SK-N-DZ (cell line): ENCODE measurements at regions not wholly inside any gene's neighbourhood (a gene's known extent, or its start where the extent isn't known, plus 50 kb on each side); places are given as distances from the start of the nearest gene placed in this dataset.

Experiments used
- DNase-seq: peaks from one replicate; pipeline ENCODE4 v3.0.0-alpha.2; 2015; ENCODE audit warnings: low spot score
- small RNA-seq, 2 experiments: library from RNA; depleted of rRNA; stranded (forward); fragments of <200 nt; gene quantifications; one replicate each; pipeline ENCODE3, GENCODE V24; 2014

GRCh38 chr1:115893545-115893944 lies 52.6 kb upstream of the NHLH2 start:
- no peak for DNase-seq

DNA sequence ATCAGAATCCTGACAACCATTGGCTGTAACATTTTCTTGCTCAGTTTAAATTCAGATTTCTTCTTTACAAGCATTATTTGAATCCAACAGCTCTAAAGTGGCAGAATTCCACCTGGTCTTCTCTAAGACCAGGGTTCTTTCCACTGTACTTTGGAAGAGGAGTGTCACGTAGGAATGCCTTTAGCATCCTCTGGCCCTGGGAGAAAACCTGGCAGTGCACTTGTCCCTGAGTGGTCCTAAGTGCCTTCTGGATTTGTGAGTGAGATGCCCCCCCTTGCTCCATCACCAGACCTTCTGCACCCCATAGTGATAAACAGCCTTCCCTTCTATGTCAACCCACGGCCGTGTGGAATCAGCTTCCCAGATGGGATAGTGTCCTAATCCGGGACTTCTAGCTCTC lies 57.1 kb upstream of the NHLH2 start:
- no peak for DNase-seq

GRCh38 chr1:115900856-115901255 lies 59.9 kb upstream of the NHLH2 start:
- DNase-seq: no peak

DNA sequence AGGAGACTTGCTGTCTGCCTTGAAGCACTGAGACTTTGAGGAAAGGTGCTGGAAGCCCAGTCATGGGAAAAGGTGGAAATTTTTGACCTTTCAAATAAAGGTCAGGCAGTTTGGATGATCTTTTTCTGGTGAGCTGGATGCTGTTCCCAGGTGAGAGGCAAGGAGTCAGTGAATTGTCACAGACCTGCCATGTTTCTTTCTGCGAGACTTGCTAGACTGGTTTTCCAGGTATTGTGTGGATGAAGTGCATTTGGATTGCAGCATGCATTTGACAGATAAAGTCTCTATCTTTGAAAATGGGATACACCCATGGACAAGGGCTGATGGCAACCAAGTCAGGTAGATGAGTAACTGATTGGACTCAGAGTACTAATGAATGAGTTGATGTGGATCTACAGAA lies 65.7 kb upstream of the NHLH2 start:
- no peak for DNase-seq

DNA sequence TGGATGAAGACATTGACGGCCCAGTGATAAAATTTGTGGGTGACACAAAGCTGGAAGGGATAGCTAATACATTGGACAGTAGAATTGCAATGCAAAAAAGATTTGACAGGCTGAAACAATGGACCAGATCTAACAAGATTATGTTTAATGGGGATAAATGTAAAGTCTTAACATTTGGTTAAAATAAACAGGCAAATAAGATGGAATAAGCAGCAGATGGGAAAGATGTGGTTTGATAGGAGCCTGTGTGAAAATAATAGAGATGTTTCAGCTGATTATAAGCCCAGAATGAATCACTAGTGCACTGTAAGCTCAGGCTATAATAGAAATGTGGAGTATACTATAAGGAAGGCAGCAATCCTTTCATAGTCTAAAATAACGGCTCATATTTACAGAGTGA lies 66.2 kb upstream of the NHLH2 start:
- no peak for DNase-seq

- DNase-seq: no peak
These were observed 67.6 kb upstream of the SLC22A15 start for GRCh38 chr1:115908565-115909274.

- no peak for DNase-seq
These were observed 66.1 kb upstream of the SLC22A15 start for GRCh38 chr1:115910231-115910630.

- DNase-seq: no peak
These were observed 65.0 kb upstream of the SLC22A15 start for GRCh38 chr1:115911294-115911693.

GRCh38 chr1:115912116-115912515 lies 64.2 kb upstream of the SLC22A15 start:
- no peak for DNase-seq

DNA sequence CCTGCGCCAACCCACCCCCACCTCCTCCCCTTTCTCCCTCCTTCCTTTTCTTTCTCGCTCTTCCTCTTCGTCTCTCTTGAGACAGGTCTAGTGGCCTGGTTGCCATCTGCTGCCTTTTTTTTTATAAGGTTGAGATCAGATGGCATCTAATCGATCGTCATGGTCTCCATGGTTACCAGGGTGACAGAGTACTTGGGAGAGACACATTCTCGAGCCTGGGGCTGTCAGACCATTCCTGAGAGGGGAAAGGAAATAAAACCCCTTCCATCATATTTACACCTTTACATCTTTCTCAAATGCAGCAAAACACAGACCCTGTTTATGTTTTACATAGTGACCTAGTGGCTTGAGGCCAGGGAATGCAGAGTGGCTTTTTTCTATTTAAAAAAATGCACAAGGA lies 53.5 kb upstream of the SLC22A15 start:
- peak; percentile 11 for DNase-seq

- no peak for DNase-seq
These were observed 51.5 kb upstream of the SLC22A15 start for GRCh38 chr1:115924770-115925169.

DNA sequence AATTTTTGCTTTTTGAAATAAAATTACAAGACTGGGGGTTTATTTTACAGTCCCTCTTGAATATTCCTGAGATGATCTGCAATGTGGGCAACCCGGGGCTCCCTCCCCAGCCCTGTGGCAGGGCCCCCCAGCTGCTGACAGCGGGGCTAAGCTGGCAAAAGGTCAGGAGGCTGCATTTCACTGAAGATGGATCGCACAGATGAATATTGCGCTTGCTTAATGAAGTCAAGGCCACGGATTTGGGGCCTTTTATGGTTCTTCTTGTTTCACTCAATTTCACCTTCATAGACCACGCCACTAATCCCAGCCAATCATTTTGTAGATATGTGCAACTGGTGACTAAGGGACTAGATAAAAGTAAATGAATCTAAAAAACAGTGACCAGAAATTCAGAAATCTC lies 50.8 kb upstream of the SLC22A15 start:
- no peak for DNase-seq

Small RNA genes lying in the stretch of these regions (small RNA-seq; reads per million reads assigned to genes)
- gene AL357137.1: 0 reads per million in 2 experiments
